ENCODE measurements at regions not wholly inside any gene's neighbourhood (a gene's known extent, or its start where the extent isn't known, plus 50 kb on each side); places are given as distances from the start of the nearest gene placed in this dataset.

DNA sequence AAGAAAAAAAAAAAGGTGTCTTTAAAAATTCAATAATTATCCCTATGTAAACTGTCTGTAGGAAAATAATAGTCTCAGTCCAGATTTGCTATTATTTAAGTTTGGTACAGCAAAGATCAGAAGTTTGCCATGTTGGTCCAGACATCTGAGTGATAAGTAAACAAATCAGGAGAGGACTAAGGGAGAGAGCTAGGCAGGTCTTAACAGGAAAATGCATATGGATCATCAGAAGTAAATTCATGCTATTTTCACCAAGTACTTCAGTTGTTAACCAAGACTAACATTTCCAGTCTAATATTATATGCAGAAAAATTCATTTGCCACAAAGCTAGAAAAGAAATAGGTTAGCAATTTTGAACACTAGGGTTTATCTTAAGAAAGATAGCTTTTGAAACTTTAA lies 95.0 kb upstream of the STK17B start:
- no peaks in the 10 kb centered on the region for H3K9me3 ChIP-seq (ENCODE audit: control insufficient read depth, insufficient read depth, low read length)
- no peaks in the 10 kb centered on the region for H3K36me3 ChIP-seq (ENCODE audit: control insufficient read depth, low read length)
- no peak overlapping the region for H3K4me3 ChIP-seq (ENCODE audit: low read length)
- TF ChIP-seq CTCF (IDR thresholded peaks at IDR 0.05; ENCODE audit: low read depth, low read length, poor library complexity, severe bottlenecking) (no peak), EZH2phosphoT487 (IDR thresholded peaks at IDR 0.05; ENCODE audit: borderline replicate concordance, low read length) (no peak)
- no peaks in the 10 kb centered on the region for H3K9me2 ChIP-seq (replicated peaks; ENCODE audit: control insufficient read depth, low read length)
- H4K20me1 ChIP-seq (ENCODE audit: control insufficient read depth, insufficient read depth, low read depth, low read length), result no peaks in the 10 kb centered on the region
- peaks cover 96% of the 10 kb centered on the region for H3K4me1 ChIP-seq (ENCODE audit: control insufficient read depth, low read length)
- peaks cover 52% of the 10 kb centered on the region for H3F3A ChIP-seq (ENCODE audit: control insufficient read depth, insufficient read depth)
- H3K27ac ChIP-seq (ENCODE audit: low read depth, low read length), result peak overlapping the region; percentile 75; the same call in 1 of the 2 replicates
- H3K27me3 ChIP-seq (ENCODE audit: control insufficient read depth, low read length), result no peaks in the 10 kb centered on the region
- 0 out of 2 replicates have a peak, but pooled peaks cover 2% of the 10 kb centered on the region for H3K79me2 ChIP-seq (ENCODE audit: control insufficient read depth, low read length)
- H3K4me2 ChIP-seq (ENCODE audit: low read length), result no peak overlapping the region

DNA sequence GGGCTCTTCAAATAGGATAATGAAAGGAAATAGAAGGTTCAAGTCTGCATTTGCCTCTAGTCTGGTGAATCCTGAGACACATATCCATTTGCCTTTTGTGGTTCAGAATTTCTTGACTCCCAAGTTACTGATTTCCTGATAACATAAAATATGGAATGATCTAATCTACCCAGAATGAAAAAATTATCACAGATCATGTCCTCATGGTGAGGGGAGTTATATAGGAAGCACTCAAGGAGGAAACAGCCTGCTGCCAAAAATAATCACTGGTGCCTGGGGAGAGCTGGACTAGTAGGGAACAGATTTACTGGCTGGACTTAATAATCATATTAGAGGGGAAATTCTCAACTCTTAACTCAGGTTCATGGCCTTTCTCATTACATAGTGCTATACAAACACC lies 95.5 kb upstream of the STK17B start:
- Histone ChIP-seq H3F3A (ENCODE audit: control insufficient read depth, insufficient read depth) (peaks cover 50% of the 10 kb centered on the region), H3K79me2 (ENCODE audit: control insufficient read depth, low read length) (0 out of 2 replicates have a peak, but pooled peaks cover 2% of the 10 kb centered on the region), H3K4me2 (ENCODE audit: low read length) (peak overlapping the region; percentile 63; the same call in 1 of the 2 replicates), H3K27ac (ENCODE audit: low read depth, low read length) (peak overlapping the region; percentile 75), H3K4me1 (ENCODE audit: control insufficient read depth, low read length) (peaks cover 97% of the 10 kb centered on the region), H3K4me3 (ENCODE audit: low read length) (no peak overlapping the region), H3K9me3 (ENCODE audit: control insufficient read depth, insufficient read depth, low read length) (no peaks in the 10 kb centered on the region), H4K20me1 (ENCODE audit: control insufficient read depth, insufficient read depth, low read depth, low read length) (no peaks in the 10 kb centered on the region), H3K9me2 (replicated peaks; ENCODE audit: control insufficient read depth, low read length) (no peaks in the 10 kb centered on the region), H3K27me3 (ENCODE audit: control insufficient read depth, low read length) (no peaks in the 10 kb centered on the region), H3K36me3 (ENCODE audit: control insufficient read depth, low read length) (no peaks in the 10 kb centered on the region)
- no peak for TF ChIP-seq CTCF (IDR thresholded peaks at IDR 0.05; ENCODE audit: low read depth, low read length, poor library complexity, severe bottlenecking)
- TF ChIP-seq EZH2phosphoT487 (IDR thresholded peaks at IDR 0.05; ENCODE audit: borderline replicate concordance, low read length), result no peak

DNA sequence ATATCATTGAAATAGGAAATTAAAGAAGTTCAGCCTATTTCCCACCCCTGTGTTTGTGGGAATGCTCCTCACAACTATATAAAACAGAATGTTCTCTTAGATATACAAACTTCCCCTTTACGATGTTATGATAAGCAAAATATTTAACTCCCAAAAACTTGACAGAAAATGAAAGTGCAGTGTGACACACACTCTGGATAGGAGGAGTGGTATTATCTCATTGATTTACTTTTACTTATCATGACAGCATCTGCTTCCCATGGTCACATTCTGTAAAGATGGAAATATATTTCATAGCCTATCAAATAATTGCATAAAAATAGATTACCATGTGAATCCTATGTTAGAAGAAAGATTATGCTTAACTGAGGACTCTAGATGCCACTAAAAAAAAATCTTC lies 96.6 kb upstream of the STK17B start:
- TF ChIP-seq CTCF (IDR thresholded peaks at IDR 0.05; ENCODE audit: low read depth, low read length, poor library complexity, severe bottlenecking) (no peak), EZH2phosphoT487 (IDR thresholded peaks at IDR 0.05; ENCODE audit: borderline replicate concordance, low read length) (no peak)
- Histone ChIP-seq H3K4me3 (ENCODE audit: low read length) (peak overlapping the region; percentile 62), H3F3A (ENCODE audit: control insufficient read depth, insufficient read depth) (peaks cover 50% of the 10 kb centered on the region), H3K9me2 (replicated peaks; ENCODE audit: control insufficient read depth, low read length) (no peaks in the 10 kb centered on the region), H3K4me2 (ENCODE audit: low read length) (peak overlapping the region; percentile 63), H3K27me3 (ENCODE audit: control insufficient read depth, low read length) (no peaks in the 10 kb centered on the region), H4K20me1 (ENCODE audit: control insufficient read depth, insufficient read depth, low read depth, low read length) (no peaks in the 10 kb centered on the region), H3K79me2 (ENCODE audit: control insufficient read depth, low read length) (0 out of 2 replicates have a peak, but pooled peaks cover 2% of the 10 kb centered on the region), H3K4me1 (ENCODE audit: control insufficient read depth, low read length) (peaks cover 98% of the 10 kb centered on the region), H3K9me3 (ENCODE audit: control insufficient read depth, insufficient read depth, low read length) (no peaks in the 10 kb centered on the region), H3K36me3 (ENCODE audit: control insufficient read depth, low read length) (no peaks in the 10 kb centered on the region), H3K27ac (ENCODE audit: low read depth, low read length) (peak overlapping the region; percentile 75)

Measured in DOHH2 (cell line).